ENCODE measurements at regions not wholly inside any gene's neighbourhood (a gene's known extent, or its start where the extent isn't known, plus 50 kb on each side); places are given as distances from the start of the nearest gene placed in this dataset.

DNA sequence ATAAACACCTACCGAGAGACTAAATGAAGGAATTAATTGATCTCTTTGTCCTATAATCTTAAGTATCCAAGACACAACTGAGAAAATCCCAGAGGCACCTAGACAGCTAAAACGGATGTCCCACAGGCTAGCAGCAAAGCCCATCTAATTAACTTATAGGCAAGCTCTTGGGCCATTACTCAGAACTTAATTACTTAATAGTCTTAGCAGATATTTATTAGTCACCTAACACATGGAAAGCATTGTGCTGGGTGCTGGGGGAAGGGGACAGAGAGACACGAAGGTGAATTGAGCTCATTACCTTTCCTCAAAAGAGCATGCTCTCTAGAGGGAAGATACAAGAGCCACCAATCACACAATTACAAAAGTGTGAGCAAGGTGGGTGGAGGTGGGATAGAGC, 189.8 kb upstream of the PROK2 start:
- TF ChIP-seq, protein P1, sequence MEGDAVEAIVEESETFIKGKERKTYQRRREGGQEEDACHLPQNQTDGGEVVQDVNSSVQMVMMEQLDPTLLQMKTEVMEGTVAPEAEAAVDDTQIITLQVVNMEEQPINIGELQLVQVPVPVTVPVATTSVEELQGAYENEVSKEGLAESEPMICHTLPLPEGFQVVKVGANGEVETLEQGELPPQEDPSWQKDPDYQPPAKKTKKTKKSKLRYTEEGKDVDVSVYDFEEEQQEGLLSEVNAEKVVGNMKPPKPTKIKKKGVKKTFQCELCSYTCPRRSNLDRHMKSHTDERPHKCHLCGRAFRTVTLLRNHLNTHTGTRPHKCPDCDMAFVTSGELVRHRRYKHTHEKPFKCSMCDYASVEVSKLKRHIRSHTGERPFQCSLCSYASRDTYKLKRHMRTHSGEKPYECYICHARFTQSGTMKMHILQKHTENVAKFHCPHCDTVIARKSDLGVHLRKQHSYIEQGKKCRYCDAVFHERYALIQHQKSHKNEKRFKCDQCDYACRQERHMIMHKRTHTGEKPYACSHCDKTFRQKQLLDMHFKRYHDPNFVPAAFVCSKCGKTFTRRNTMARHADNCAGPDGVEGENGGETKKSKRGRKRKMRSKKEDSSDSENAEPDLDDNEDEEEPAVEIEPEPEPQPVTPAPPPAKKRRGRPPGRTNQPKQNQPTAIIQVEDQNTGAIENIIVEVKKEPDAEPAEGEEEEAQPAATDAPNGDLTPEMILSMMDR (IDR thresholded peaks at IDR 0.05; ENCODE audit: insufficient read depth, low read length, poor library complexity, severe bottlenecking): no peak
- TF ChIP-seq EZH2phosphoT487 (conservative IDR thresholded peaks at IDR 0.05; ENCODE audit: low read length): no peak

Data from SU-DHL-6 (cell line).